Hepatocyte (in vitro differentiated cells): ENCODE measurements at regions not wholly inside any gene's neighbourhood (a gene's known extent, or its start where the extent isn't known, plus 50 kb on each side); places are given as distances from the start of the nearest gene placed in this dataset.

Source experiments
- CTCF ChIP-seq: fragments of 200-600 bp; sonication (generic); IDR thresholded peaks from 2 replicates; pipeline ENCODE4 v1.5.1; 2016; ENCODE audit warnings: antibody characterized with exemption, mild to moderate bottlenecking; ENCODE audit not compliant: poor library complexity
- EZH2 ChIP-seq: fragments of 200-600 bp; sonication (generic); IDR thresholded peaks from 2 replicates; pipeline ENCODE4 v1.6.1; 2016; ENCODE audit warnings: antibody characterized with exemption, mild to moderate bottlenecking, borderline replicate concordance

GRCh38 chr7:108724251-108725100, 154.8 kb downstream of the DNAJB9 start:
- no peak for TF ChIP-seq CTCF
- TF ChIP-seq EZH2, result no peak
